NOMO-1 treated with DMSO at 0.1 percent for 48 hours (cell line): ENCODE measurements at regions not wholly inside any gene's neighbourhood (a gene's known extent, or its start where the extent isn't known, plus 50 kb on each side); places are given as distances from the start of the nearest gene placed in this dataset.

ENCODE experiments used
- DNase-seq: peaks from one replicate; lab custom pipeline; 2025; ENCODE audit not compliant: unreplicated experiment; lab: John Stamatoyannopoulos, UW

DNA sequence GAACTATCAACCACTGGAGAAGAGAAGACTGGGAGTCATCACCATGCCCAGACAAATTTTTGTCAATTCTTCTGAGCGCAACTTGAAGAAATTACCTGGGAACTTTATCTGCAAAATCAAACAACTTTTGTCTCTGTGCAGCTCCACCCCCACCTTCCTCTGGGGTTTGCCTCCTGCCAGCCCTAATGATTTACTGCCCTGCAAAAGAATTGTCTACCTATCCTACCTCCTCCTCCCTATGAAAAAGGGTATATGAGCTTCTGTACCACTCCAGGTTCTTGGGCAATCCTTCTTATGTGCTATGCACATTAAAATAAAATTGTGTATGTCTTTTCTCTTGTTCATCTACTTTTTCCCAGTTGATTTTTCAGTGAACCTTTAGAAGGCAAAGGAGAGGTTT lies 191.9 kb downstream of the URB2 start:
- DNase-seq, result no peak

DNA sequence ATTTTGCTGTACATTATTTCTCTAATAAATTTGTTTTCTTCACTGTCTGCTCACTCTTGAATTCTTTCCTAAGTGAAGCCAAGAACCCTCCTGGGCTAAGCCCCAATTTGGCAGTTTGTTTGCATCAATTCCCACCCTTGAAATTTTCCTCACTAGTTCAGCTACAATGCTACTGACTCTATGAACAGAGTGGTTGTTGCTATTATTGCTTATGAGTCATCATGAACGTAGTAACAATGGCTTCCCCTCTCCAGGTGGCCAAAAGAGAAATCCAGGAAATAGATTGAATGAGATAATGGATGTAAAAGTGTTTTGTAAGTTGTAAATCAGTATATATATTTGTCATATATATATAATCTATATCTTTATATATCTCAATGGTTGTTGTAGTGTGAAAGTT lies 193.0 kb downstream of the URB2 start:
- no peak for DNase-seq

DNA sequence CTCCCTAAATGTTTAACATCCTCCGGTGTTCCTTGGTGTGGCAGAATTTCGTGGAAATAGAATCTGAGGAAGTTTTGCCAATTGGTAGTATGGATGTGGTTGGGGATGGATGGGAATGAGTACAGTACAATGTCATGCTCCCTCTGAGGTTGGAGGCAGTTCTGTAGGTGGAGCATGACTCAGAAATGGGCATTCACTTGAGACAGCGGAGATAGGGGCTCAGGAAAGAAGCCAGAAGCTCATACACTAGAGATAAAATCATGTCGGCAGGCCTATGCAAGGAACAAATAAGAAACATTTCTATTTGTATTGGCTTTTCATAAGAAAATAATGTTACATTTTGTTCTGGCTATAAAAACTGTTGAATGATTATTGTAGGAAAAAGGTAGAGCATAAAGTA lies 196.0 kb downstream of the URB2 start:
- DNase-seq, result no peak

DNA sequence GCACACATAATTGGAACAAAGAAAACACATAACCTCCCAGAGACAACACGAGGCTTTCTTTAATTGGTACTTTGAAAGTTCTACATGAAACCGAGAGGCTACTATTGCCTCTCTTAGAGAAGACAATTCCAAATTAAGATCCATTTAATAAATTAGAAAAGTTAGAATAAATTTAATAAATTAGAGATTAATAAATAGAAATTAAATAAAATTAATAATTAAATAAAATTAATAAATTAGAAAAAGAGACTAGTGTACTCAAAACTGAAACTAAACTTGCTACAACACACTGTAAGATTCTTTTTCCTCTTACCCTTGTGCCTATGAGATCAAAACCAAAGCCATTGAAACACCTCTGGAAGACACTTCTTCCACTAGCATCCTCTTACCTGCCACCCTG lies 199.0 kb downstream of the URB2 start:
- no peak for DNase-seq

DNA sequence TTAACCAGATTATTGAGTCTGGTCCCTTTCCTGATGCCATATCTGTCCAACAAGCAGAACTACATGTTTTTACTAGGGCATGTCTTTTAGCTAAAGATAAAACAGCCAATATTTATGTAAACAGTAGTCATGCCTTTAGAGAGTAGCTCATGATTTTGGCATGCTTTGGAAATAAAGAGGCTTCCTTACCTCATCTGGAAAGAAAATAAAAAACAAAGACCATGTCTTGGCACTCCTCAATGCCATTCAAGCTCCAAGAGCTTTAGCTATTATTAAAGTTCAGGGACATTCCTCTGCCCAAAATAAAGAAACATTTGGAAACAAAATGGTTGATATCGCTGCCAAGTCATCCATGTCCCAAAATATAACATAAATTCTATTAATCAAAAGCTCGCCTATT lies 202.4 kb downstream of the URB2 start:
- no peak for DNase-seq

DNA sequence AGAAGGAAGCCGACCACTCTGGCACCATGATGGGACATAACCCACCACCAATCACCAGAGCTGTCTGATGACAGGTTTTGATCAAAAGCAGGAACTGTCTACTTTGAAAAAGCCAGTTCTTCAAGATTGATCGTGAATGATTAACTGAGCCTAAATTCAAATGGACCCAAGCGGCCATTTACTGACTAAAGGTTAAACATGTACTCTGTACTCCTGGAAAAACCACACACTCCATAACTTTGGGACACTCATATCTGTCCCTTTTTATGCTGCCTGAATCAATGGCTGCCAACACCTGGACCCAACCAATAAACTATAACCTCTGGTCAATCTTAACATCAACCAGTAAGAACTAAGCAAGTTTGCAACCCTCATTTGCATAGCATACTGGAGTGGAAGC lies 206.6 kb downstream of the URB2 start:
- no peak for DNase-seq

DNA sequence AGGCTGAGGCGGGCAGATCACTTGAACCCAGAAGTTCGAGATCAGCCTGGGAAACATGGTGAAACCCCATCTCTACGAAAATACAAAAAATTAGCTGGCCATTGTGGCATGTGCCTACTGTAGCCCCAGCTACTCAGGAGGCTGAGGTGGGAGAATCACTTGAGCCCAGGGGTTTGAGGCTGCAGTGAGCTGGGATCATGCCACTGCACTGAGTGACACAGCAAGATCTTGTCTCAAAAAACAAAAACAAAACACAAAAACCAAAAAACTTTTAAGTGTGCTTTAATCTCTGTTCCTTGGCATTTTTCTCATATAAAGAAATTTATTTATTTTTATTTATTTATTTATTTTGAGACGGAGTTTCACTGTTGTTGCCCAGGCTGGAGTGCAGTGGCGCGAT lies 208.2 kb downstream of the URB2 start:
- no peak for DNase-seq

DNA sequence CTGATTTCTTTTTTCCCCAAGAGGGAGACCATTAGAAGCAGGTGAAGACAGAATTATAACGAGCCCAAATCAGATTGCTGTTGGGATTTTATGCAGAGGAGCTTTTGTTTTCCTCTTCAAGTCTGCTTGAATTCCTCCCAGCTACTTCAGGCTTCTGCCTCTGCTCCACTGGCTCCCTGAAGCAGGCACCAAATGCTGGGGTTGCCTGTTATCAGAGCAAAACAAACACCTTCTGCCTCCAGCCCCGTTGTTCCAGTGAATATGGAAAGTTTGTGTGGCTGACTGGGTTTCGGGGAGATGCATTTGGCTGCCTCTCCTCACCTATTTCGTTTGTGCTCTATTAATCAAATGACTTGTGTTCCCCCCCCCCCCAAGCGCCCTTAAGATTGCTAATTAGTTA lies 209.2 kb downstream of the URB2 start:
- DNase-seq, result no peak

DNA sequence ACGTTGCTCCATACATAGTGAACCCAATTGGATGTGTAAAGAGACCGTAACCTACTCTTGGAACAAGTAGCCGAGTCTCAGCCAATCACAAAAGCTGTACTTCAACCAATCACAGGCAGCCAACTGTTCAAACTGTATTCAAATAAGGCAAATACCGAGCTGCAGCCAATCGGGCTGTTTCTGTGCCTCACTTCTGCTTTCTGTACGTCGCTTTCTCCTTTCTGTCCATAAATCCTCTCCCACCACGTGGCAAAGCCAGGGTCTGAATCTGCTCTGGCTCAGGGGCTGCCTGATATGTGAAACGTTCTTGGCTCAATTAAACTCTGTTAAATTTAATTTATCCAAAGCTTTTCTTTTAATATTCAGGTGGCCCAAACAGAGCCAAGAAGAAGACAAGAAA lies 210.3 kb downstream of the URB2 start:
- DNase-seq, result peak; percentile 10

DNA sequence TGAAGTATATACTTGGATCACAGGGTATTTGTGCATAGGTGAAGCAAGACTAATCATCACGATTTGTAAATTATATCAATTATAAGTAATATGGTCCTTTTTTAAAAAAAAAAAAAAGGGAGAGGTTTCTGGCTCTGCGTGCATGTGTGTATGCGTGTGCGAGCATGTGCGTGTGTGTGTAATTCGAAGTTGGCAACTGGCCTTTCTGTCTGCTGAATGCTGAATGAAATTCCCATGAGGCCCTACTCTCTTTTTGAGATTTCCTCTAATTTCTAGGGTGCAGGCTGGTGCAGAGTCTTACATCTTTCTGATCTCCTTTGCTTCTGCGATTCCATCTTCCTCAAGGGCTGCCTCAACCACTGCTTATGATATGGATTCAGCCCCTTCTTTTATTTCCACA lies 212.2 kb downstream of the URB2 start:
- no peak for DNase-seq

DNA sequence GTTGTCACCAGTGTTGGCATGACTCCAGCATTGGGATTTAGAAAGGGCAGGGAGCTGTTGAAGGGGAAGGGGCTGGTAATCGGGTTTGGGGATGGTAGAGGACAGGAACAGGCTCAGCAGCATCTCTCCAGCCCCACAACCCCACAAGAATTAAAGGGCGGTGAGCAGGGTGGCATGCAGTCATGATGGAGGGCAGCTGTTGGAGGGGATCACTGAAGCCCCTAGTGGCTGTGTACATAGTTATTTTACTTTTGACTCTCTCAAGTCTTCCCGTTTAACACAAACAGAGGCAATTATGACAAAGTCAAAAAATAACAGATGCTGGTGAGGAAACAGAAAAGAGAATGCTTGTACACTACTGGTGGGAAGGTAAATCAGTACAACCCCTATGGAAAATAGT lies 213.8 kb downstream of the URB2 start:
- DNase-seq, result no peak

DNA sequence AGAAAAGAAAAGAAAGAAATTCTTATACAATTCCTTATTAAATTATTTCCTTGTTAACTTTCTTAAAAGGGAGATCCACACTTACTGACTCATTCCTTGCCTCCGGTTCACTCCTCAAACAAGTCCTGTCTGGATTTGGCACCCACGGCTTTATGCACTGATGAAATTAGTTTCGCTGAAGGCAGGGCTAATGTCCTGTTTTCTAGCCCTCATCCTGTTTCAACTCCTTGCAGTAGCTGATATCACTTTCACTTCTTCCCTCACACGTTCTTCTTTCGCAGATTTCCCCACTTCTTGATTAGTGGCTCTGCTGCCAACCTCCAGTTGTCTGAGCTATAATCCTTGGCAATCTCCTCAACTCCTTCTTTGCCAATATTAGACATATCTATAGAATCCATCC lies 215.2 kb downstream of the URB2 start:
- peak; percentile 80 for DNase-seq

DNA sequence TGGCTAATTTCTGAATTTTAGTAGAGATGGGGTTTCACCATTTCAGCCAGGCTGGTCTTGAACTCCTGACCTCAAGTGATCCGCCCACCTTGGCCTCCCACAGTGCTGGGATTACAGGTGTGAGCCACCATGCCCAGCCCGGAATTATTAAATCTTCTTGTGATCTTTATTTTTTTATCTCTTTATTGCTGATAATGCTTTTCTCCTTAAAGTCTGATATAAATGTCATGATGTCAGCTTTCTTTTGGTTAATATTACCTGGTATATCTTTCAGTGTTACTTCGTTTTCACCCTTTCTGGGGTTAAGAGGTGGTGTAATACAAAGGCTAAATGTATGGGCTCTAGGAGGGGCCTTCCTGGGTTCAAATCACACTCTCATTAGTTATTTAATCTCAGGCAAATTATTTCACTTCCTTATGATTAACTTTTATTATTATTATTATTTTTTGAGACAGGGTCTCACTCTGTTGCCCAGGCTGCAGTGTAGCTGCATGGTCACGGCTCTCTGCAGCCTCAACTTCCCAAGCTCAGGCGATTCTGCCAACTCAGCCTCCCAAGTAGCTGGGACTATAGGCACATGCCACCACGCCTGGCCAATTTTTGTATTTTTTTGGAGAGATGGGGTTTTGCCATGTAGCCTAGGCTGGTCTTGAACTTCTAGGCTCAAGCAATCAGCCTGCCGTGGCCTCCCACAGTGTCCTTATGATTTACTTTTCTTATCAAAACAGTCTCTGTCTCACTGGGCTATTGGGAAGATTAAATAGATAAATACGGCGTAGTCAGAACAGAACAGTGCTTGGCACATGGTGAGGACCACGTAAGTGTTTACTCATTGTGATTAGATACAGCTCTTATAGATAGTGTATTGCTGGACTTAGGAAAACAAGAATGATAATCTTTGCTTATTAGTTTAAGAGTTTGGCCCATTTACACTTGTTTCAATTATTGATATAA lies 216.5 kb downstream of the URB2 start:
- no peak for DNase-seq

DNA sequence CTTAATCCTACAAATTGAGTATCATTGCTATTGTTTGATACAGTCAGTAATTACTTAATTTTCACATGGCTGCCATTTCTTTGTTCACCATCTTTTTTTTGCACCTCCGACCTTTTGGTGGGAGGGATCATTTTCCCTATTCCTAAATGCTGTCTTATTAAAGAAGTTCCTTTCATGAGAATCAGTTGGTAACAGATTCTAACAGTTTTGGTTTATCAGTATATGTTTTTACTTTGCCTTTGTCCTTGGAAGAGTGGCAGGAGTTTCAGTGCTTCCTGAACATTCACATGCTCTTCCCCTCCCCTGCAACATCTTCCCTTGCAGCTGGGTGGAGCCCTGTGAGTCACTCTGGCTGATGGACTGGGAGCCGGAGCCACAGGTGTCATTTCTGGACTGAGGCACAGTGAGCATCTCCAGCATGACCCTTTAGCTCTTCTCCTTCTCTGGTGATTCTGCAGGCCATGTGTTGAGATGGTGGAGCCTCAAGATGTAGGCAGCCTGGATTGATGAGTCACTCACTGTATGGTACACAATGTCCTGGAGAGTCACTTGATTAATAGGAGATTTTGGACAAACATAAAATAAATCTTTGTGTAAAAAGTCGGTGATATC lies 217.7 kb downstream of the URB2 start:
- DNase-seq, result no peak

DNA sequence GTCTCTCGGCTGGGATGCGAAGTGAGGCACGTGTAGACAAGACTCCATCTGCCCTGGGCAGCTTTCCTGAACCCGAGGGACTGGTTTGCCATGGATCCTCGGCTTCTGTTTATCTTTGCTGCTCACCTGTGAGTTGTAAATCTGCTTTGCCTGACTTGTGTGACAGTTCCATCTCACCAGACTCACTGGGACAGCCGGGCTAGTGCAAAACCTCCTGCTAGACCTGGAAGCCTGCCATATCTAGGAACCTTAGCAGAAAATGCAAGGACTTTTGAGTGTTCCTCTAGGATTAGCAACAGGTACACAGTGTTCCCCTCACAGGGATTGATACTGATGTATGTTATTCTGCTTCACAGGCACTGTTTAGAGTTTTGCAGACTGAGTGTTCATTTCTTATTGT lies 218.6 kb downstream of the URB2 start:
- DNase-seq, result no peak

DNA sequence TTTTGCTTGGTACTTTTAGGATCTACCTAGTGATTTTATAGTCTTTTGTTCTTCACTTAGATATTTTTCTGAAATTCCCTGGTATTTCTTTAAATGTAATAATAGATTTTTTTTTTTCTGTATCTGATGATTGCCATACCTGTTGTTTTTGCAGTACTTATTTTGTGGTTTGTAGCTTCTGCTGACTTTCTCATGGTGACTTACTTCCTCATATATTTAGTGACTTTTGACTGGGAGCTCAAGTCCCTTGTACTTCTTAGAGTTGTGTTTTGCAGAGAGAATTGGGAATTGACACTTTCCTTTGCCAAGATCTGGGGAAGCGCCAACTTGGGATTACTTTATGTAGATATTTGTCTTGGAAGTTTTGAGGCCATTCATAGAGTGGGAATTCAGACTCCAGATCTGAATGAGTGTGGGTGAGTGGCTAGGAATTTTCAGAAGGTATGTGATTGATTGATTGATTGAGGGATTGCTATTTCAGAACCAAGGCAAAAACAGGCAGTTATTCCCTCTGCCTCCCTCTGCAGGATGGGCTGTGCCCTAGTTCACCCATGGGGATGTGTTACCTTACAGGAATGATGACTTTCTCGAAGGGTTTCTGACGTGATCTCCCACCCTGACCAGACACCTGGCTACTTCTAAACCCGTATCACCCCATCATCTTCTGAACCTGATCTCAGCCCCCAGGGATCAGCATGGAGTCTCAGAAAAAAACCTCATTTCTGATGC lies 219.5 kb downstream of the URB2 start:
- DNase-seq, result peak; percentile 16

DNA sequence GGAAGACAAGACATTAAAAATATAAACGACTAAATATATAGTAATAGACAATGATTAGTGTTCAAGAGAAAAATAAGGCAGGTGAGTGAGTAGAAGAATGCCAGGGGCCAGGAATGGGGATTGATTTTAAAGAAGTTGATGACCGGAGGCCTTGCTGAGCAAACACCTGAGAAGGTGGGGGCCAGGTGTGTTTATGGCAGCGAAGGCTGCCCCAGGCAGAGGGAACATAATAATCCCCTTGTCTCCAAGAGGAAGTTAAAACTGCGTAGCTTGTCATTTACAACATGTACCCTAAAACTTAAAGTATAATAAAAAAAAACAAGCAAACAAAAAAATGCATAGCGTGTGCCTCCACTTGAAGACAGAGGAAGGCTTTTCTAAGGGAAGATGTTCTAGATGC lies 220.3 kb downstream of the URB2 start:
- no peak for DNase-seq

DNA sequence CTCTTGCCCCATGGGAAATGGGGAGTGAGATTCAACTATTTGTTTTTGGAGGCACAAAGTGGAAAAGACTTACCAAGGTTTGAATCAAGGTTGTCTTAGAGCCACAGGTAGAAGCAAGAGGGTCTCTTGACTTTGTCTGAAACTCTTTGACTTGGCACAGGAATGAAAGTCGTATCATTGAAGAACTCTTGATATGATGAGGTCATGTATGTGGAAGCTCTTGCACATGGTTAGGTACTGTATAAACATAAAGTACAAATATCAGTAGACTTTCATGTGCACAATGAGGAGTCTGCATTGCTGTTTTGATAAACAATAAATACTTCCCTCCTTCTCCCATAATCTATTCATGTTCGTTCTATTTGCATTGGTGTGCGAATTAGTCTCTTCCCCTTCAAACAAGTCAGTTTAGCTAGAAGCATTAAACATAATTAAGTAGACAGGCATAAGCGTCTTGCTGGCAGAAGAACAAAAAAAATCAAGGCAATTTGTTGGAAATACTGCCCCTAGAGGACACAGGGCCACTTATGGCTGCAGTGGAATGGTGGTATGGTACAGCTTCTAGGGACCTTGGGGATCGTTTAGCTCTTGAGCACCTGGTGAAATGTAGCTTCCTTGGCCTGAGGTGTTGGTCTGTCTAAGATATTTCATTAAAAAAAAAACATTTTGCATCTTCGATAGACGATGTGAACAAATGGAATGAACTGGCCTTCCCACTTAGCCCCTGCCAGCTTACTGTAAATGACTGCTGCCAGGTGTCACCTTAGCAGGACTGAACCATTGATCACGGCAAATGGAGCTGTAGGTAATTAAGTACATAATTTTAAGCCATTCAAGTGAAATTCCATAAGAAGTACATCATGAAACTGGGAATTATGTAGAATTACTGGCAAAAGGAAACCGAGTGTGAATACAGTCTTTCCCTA lies 218.0 kb upstream of the GALNT2 start:
- no peak for DNase-seq

DNA sequence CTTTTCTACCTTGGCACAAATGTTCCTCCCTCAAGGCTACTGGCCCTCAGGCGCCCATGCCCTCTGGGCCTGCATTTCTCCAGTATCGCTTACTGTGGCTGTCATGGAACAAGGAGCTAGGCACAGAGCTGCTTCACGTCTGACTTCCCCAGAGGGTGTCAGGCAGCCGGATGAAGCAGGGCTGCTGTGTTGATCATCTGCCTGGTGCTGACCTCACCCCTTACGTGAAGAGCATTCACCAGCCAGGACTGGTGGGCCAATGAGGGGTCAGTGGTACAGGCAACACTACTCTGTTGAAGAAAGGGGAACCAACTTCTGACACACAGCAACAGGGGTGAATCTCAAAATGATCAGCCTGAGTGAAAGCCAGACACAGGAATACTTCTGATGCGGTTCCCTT lies 215.5 kb upstream of the GALNT2 start:
- DNase-seq, result no peak

DNA sequence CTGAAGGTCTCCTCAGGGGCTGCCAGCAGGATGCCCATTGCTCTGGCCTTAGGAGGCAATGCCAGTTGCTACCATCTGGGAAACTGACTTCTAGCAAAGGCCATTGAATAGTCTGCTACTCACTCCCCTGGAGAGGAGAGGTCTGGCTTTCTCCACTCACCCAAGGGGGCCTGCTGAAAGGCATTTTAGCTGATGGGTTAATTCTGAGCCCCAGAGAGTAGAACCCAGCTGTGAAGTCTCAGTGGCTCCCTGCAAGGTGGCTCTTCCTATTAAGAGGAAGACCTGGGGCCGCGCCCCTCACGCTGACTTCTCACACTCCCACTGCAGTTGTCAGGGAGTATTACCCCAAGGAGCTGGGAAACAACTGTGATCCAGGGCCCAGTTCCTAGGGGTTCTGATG lies 213.3 kb upstream of the GALNT2 start:
- DNase-seq, result no peak

DNA sequence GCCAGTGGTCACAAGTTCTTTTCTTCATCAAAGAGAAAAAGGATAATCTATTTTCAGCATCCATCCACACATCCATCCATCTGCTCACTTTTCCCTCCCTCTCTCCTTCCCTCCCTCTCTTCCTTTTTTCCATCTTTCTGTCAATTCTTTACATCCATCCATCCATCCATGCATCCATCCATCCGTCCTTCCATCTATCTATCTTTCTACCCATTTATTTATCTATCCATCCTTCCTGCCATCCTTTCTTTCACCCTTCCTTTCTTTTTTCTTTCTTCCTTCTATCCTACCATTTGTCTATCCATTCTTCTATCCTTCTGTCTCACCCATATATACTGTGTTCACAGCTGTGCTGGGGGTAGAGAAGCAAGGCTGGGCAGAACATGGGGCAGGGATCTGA lies 212.4 kb upstream of the GALNT2 start:
- no peak for DNase-seq
